ENCODE measurements at regions not wholly inside any gene's neighbourhood (a gene's known extent, or its start where the extent isn't known, plus 50 kb on each side); places are given as distances from the start of the nearest gene placed in this dataset.

DNA sequence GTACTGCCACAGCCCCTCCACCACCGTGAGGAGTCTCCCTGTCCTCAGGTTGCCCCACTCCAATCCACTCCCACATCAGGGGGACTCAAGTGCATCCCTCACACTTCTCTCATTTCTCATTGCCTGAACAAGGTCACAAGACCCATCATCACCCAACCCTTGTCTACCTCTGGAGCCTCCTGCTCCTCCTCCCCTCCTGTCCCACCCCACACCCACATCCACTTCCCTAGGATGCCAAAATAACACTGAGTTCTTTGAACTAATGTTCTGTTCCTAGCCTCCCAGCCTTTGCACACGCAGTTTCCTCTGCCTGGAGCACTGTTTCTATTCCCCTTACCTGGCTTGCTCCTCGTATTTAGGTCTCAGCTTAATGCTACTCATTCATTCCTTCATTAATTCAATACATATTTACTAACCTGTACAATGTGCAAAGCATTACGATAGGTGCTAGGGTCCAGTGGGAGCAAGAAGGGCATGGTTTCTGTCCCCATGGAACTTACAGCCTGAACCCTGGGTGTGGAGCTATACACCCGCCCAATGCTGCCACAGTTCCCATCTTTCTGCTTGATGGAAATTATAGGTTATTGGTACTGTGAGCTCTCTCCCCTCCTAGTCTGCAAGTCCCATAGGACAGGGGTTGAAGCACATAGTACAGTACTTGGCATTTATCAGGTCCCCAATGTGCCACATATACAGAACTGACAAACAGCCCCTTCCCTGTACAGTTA is 96.1 kb upstream of the GRIK3 start:
- DNase-seq: no peak

DNA sequence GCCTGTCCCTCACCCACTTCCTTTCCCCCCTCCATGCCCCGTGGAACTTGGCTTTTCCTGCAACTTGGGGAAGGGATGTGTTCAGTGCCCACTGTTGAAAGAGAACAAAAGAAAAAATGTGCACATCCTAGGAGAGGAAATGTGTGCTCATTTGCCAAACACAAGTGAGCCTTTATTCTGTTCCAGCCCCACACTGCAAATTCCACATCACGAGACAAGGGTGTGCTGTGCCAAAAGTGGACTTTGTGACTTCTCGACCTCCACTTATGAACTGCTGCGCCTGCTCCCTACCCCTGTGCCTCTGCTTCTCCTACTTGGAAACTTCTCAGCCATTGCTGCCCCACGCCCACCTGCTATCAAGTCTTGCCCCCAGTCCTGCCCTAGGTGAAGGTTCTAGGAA is 97.0 kb upstream of the GRIK3 start:
- no peak for DNase-seq

DNA sequence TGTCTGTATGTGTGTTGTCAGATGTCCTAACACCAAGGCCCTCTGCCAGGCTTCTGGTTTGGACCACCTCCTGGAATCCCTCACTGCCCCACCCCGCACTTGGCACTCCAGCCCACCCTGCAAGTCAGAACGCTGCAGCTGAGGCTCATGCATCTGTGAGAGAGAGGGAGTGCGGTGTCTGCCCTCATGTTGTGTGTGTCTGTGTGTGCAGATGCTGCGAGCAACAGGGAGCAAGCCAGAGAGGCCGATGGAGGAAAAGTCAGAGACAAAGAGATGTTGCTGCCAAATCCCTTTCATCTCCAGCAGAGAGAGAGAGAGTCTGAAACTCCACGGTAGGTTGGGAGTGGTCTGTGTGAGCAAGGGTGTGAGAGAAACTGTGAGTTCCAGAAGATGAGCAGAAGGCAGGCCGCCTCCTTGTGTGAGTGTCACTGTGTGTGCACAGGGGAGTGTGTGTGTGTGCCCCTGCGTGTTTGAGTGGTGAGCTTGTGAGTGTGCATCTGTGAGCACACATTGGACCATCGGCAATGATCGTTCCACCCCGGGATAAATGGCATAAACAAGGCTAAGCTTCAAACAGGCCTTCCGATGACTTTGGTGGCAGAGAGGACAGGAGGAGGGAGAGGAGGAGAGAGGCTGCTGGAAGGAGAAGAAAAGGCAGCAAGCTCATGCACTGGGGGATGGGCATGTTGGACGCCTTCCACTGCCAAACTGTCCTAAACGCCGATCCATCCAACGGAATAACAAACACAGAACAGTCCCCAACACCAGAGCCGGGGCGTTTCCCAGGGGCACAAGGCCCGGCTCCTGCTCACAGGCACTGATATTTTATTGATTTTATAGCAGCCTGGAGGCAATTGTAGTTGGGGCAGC is 99.2 kb upstream of the GRIK3 start:
- DNase-seq: no peak

DNA sequence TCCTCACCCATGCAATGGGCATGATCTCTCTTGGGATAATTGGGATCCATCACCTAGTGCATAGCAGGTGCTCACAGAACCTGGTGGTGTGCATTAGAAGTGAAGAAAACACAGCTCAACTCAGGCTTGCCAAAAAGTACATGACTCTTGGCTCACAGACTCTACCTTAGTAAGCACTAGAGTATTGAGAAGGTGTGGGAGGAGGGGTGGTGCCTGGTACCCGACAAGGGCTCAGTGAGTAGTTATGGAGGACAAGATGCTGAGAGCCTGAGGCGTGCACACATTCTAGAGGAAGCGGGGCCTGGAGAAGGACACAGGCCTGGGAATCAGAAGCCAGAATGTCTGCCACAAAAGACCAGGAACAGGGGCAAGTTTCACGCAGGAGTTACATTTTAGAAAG is 100.3 kb upstream of the GRIK3 start:
- no peak for DNase-seq

DNA sequence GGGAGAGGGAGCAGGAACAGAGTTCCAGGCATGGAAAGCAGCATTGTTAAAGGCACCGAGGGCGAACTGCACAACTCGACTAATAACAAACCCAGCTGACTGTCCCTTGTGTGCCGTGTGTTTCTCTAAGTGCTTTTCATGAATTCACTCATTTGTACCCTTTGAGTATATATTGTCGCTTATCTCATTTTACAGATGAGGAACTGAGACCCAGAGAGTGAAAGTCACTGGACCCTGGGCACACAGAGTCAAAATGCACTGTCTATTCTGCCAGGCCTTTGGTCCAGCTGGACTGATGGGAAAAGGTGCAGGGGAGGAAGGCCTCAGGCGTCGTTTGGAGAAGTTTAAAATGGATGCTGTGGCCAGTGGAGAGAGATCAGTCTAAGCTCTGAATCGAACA is 100.7 kb upstream of the GRIK3 start:
- DNase-seq: no peak

DNA sequence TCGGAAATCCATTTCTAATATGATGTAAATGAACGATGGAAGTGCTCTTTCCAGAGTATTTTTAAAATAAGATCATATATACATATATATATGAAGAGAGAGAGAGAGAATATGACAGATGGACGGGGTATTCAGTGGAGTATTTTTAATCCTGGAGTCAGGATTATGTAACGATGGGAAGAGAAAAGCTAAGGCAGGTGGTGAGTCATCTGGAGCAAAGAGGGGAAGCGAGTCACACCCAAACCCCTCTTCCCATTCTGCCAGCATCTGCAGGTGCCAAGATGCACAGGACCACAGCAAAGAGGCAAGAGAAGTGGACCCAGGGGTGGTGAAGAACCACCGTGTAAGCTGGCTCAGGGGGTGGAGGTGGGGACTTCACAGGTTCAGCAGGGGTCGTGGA is 102.7 kb upstream of the GRIK3 start:
- no peak for DNase-seq

DNA sequence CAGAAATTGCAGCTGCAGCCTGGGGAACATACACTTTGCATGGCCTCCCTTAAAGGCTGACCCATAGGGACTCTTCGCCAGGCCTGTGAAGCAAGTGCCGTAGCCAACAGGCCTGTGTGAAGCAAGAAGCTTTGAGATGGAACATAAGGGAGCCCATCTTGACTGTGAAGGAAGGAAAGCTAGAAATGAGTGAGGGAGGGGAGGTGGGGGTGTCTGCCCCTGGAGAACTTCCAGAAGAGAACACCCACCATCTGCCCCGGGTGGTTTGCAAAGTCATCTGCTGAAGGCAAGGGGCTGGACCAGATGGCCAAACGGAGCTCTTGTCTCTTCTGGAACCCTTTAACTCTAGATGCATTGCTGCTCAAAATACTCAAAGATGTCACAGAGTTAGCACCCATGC is 103.3 kb upstream of the GRIK3 start:
- no peak for DNase-seq

DNA sequence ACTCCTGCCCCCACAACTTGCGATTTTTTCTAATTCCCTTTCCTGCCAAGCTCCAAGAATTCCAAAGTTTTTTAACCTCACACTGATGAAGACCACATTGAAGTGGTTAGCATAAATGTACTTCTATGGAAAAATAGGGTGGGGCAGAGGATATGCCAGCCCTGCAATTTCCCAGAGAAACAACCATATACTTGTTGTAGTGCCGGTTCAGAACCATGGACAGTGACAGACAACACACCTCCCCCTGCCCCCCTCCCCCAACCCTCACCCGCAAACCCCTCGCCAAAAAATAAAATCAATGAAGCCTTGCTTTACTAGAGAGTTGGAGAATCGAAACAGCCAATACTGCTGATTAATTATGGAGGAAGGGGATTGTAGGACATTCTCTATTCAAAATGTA is 109.5 kb upstream of the GRIK3 start:
- no peak for DNase-seq

DNA sequence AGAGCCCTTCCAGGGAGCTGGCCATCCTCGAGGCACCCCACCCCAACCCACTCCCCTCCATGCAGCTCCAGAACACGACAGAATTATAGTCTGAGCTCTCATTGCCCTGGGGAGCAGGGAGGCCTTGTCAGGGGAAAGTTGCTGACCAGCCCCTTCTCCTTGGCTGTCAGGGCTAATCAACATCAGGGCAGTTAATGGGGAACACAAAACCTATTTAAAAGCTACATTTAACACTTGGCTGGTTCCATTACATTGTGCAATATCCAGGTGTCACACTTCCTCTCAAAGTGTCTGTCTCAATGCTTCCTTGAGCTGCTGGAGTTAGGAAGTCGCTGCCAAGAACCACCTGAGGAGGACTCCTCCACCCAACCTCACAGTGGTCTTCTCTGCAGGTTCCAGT is 111.8 kb upstream of the GRIK3 start:
- DNase-seq: no peak

DNA sequence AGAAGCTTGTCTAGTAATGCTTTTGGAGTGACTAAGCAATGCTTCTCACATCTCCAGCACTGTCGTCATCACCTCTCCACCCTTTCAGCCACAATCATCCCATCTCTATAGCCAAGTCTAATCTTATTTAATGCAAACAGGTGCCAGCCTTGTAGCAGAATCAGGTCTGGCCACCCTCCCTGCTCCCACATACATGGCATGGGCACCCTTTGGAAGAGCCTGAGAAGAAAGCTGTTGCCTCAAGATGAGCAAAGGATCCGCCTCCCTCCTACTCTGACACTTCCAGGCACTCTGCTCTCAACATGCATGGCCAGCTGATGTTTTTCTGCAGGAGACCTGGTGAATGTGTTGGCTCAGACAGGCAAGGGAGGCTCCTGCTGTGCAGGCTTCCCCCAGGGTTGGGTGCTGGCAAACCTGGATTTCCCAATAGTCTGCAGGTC is 113.1 kb upstream of the GRIK3 start:
- DNase-seq: no peak

DNA sequence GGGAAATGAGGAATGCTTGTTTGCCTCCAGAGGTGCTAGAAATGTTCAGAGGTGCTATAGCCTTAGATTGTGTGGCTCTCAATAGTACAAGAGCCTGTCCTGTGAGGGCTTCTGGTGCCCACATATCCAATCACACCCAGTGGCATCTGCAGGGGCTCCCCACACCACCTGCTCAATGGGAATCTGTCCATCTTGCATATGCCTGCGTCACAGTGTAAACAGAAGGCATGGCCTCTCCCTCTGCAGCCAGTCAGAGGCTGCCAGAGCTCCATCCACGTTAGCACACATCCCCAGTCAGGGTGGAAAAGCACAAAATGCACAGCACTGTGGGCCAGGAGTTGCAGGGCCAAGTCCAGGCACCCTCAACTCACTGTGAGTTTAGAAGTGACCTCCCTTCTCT is 113.6 kb upstream of the GRIK3 start:
- DNase-seq: no peak

DNA sequence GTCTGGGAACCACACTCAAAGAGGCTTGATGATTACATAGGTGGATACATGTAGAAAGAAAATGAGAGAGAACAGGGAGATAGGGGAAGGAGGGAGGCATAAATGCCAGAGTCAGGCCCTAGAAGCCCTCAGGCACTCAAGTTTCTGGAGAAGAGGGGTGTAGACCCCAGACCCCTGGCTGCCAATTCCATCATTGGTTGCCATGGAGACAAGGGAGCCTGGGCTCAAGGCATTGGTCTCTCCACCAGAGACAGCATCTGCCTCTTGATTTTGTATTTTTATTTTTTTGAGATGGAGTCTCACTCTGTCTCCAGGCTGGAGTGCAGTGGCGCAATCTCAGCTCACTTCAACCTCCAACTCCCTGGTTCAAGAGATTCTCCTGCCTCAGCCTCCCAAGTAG is 114.3 kb upstream of the GRIK3 start:
- no peak for DNase-seq

DNA sequence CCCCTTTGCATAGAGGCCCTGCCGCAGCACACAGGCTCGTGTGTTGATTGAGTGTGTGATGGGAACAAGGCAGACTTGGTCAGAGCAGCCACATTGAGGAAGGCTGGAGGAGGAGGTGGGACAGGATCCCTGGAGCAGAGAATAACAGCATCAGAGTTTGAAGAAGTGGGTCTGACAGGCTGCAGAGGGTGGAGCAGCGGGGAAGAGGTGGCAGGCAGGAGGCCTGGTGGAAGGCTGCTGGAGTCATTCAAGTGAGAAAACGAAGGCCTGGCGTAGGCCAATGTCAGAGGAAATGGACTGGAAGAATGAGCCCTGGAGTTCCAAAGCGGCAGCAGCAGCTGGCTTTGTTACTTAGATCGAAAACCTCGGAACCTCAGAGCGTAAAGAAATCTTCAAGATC is 115.0 kb upstream of the GRIK3 start:
- DNase-seq: no peak

DNA sequence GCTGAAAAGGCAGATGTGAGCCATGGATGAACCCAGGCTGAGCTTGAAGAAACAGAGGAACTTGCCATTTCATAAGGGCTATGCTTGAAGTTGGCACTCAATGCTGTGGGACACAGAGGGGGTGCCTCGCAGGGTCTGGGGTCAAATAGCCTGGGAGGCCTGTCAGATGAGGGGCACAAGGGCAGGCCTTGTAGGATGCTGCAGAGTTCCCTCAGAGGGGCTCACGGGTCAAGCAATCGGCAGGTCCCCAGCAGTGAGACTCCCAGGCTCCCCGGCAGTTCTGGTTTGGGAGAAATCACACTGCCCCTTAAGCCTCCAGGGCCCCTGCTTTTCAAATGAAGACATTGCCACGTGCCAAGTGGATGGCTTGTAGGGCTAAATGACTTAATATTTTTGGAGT is 116.7 kb upstream of the GRIK3 start:
- DNase-seq: no peak

DNA sequence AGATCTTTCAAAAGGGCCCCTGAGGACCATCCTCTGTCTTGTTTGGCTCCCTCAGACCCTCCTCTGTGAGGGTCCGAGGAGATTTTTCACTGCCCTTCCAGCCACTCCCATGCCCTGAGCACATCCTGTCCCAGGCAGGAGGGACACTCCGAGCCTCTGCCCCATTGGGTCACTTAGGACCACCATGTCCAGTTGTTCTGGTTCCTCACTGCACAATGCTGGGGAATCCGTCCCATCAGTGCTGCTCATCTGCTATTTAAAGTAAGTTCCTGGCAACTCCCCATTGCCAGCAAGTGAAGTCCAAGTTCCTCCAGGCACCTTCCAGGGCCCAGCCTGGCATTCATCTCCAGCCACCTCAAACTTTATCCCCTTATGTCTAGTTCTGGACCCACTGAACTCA is 117.5 kb upstream of the GRIK3 start:
- no peak for DNase-seq

DNA sequence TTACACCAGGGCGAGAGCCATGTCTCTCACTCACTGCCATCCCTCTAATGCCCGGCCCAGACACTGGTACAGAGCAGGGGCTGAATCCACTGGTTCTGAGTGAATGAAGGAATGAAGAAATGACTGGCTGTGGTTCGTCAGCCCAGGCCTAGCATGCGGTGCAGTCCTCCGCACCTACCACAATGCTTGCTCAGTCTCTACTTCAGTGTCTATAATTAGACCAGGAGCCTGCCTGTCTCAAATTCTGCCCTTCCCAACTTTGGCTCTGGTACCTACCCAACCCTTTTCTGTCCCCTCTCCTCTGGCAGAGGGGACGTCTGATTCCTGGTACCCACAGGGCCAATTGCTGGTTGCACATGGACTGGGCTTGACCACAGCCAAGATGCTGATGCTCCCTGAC is 118.2 kb upstream of the GRIK3 start:
- DNase-seq: no peak

DNA sequence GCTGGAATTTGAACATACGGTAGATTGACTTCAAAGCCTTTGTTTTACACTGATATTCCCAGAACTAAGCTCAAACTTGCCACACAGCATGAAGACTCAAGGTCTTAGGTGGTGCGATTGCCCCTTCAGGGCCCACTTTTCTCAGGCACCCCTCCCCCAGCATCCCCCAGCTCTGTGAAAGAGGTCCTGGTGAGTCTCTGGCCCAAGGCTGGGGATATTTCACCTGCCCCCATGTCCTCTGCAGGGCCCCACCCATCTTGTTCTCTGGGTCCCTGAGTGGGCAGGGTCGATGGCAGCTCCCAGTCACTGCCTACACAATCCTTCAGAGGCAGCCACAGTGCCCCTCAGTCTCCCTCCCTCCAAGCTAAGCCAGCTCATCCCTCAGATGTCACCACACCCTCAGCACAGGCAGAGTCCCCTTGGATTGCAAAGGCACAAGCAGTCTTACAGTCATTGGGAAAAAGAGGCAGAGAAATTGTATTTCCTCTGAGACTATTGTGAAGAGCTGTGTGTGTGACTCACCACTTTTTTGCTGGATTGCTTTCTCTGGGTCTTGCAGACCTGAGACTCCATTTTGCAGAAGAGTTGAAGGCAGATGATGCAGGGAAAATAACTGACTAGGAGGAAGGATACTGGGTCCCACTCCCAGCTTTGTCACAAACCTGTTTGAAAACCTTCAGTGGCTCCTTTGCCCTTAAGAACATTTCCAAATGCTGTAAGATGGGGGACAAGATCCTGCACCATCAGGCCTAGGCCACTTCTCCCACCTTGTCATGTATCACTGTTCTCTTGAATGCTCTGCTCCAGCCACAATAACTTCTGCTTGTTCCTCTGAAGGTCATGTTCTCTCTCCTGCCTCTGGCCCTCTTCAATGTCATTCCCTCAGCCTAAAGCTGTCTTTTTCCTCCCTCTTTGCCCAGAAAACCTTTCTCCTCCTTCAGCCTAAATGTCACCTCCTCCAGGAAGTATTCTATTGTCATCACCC is 119.1 kb upstream of the GRIK3 start:
- DNase-seq: no peak

DNA sequence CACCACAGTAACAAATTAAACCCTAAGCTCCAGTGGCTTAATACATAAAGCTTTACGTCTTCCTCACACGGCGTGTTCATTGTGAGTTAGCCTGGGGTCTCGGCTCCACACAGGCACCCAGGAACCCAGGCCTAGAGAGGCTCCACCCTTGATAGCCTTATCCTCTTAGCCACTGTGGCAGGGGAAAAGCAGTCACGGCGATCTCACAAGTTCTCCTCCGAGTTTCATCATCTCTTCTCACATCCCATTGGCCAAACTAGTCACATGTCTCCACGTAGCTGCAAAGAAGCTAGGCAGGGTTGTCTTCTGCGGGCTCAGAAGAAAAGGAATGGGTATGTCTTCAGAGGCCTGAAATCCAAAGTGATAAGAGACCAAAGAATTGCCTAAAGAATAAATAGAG is 122.3 kb upstream of the GRIK3 start:
- DNase-seq: no peak

DNA sequence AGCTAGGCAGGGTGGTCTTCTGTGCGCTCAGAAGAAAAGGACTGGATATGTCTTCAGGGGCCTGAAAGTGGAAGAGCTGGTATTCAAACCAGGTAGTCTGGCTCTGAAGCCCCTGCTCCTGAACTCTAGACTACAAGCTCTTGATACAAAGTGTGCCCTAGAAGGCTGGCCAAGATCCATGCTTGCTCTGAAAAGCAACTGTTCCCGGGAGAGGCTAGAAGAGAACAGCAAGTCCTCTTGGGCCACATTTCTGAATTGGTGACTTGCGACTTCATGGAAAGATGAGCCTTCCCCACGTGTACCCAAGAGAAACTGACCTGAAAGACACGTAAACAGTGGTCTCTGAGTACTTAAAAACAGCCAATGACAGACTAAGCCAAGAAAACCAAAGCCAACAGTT is 123.3 kb upstream of the GRIK3 start:
- no peak for DNase-seq

DNA sequence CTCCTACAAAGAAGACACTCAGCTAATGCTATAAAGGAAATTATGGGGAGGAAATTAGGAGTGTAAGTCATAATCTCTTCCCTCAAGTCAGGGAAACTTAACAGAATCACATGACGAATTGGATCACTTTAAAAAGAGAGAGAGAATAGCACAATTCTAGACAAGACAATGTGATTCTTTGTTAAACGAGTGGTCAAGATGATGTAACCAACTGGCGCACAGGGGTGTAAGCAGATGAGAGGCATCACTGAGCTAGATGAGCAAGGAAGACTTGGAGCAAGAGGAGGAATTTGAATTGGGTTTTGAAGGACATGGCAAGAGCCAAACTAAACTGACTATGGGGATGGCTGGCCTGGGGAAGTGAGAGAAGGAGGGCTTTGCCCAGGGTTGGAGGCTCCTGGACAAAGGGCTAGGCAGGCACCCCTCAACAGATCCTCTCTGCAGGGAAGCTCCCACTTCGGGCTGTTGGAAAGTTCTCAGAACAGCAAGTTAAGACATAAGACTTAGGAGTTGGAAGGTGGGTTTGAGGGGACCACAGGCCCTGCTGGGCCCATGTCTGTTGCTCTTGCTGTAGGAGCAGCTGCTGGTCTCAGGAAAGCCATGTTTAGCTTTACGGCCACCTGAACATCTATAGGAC is 123.9 kb upstream of the GRIK3 start:
- DNase-seq: no peak

DNA sequence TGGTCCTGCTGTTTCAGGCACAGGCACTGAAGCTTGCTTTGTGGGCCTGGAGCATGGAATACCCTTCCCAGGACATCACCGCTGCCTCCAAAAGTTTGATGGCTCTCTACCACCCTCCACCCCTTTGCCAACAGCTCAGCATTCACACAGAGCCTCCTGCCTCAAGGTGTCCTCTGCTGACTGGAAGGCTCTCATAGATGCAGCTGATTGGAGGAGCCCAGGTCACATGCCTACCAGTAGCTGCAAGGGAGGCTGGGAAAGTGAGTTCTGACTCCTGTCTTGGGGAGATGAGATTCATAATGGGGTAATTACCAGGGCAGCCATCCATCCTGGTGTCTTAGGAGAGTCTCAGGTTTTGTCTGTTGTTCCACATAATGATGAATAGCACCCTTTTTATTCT is 124.8 kb upstream of the GRIK3 start:
- no peak for DNase-seq

DNA sequence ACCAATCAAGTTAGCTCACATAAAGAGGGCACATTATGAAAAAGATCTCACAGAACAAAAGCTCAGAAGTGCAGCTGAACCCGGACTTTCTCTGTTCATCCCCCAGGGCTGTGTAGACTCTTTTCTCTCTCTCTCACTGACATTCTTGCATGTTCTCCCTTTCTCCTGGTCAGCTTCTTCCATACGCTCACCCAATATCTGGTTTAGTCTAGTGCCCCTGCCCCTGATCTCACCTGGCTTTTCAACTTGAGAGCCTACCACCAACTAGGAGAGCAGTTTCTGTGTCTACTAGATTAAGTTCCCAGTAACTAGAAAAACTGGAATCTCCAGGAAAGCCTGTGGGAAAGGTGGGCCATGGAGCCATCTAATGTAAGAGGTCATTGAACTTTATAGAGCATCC is 126.9 kb upstream of the GRIK3 start:
- DNase-seq: no peak

DNA sequence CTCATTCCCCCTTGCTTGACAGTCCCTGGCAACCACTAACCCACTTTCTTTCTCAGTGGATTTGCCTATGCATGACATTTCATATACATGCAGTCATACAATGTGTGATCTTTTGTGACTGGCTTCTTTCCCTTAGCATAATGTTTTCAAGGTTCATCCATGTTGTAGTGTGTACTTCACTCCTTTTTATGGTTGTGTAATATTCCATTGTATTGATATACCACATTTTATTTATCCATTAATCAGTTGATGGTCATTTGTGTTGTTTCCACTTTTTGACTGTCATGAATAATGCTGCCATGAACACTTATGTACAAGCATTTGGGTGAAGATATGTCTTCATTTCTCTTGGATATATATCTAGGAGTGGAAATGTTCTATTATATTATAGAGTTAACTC is 127.7 kb upstream of the GRIK3 start:
- DNase-seq: no peak

All from CD4-positive, alpha-beta T cell treated with Interleukin-1 beta for 1 hour (primary cell).